ENCODE measurements at regions not wholly inside any gene's neighbourhood (a gene's known extent, or its start where the extent isn't known, plus 50 kb on each side); places are given as distances from the start of the nearest gene placed in this dataset.

- H3K9me2 ChIP-seq (replicated peaks; ENCODE audit: insufficient read depth, low read length): no peaks in the 10 kb centered on the region
- no peaks in the 10 kb centered on the region for H3K9me3 ChIP-seq (ENCODE audit: low read length)
- H3K27me3 ChIP-seq (ENCODE audit: low read length): no peaks in the 10 kb centered on the region
- H3K27ac ChIP-seq (ENCODE audit: low read length): no peak overlapping the region
- no peaks in the 10 kb centered on the region for H3K79me2 ChIP-seq (ENCODE audit: low read length)
- H3K4me1 ChIP-seq (ENCODE audit: low read length): no peaks in the 10 kb centered on the region
- no peak overlapping the region for H3K4me3 ChIP-seq (ENCODE audit: low read length)
- H3K9ac ChIP-seq (ENCODE audit: low read length): no peak overlapping the region
- no peak overlapping the region for H2AFZ ChIP-seq (ENCODE audit: low read length)
- no peak for DNase-seq
- no peaks in the 10 kb centered on the region for H4K20me1 ChIP-seq (ENCODE audit: insufficient read depth, low read depth, low read length)
- H3K36me3 ChIP-seq (ENCODE audit: insufficient read depth, low read length): no peaks in the 10 kb centered on the region
- no peak overlapping the region for H3K4me2 ChIP-seq (ENCODE audit: low read depth, low read length, poor library complexity, severe bottlenecking)
Observed at GRCh38 chr12:82529101-82529500, 157.6 kb upstream of the TMTC2 start.

- Histone ChIP-seq H3K4me3 (ENCODE audit: low read length) (no peak overlapping the region), H3K79me2 (ENCODE audit: low read length) (no peaks in the 10 kb centered on the region), H3K27ac (ENCODE audit: low read length) (no peak overlapping the region), H3K9ac (ENCODE audit: low read length) (no peak overlapping the region), H3K4me2 (ENCODE audit: low read depth, low read length, poor library complexity, severe bottlenecking) (no peak overlapping the region), H2AFZ (ENCODE audit: low read length) (no peak overlapping the region), H3K27me3 (ENCODE audit: low read length) (no peaks in the 10 kb centered on the region), H3K9me3 (ENCODE audit: low read length) (no peaks in the 10 kb centered on the region), H3K9me2 (replicated peaks; ENCODE audit: insufficient read depth, low read length) (no peaks in the 10 kb centered on the region), H3K4me1 (ENCODE audit: low read length) (no peaks in the 10 kb centered on the region), H4K20me1 (ENCODE audit: insufficient read depth, low read depth, low read length) (no peaks in the 10 kb centered on the region), H3K36me3 (ENCODE audit: insufficient read depth, low read length) (no peaks in the 10 kb centered on the region)
- DNase-seq: no peak
Observed at GRCh38 chr12:82529954-82530353, 156.8 kb upstream of the TMTC2 start.

- H3K79me2 ChIP-seq (ENCODE audit: low read length): no peaks in the 10 kb centered on the region
- no peak overlapping the region for H3K4me2 ChIP-seq (ENCODE audit: low read depth, low read length, poor library complexity, severe bottlenecking)
- no peak overlapping the region for H2AFZ ChIP-seq (ENCODE audit: low read length)
- no peaks in the 10 kb centered on the region for H3K4me1 ChIP-seq (ENCODE audit: low read length)
- H3K9me2 ChIP-seq (replicated peaks; ENCODE audit: insufficient read depth, low read length): no peaks in the 10 kb centered on the region
- H3K9ac ChIP-seq (ENCODE audit: low read length): no peak overlapping the region
- H3K36me3 ChIP-seq (ENCODE audit: insufficient read depth, low read length): no peaks in the 10 kb centered on the region
- H3K27ac ChIP-seq (ENCODE audit: low read length): no peak overlapping the region
- no peak overlapping the region for H3K4me3 ChIP-seq (ENCODE audit: low read length)
- H3K27me3 ChIP-seq (ENCODE audit: low read length): no peaks in the 10 kb centered on the region
- no peaks in the 10 kb centered on the region for H4K20me1 ChIP-seq (ENCODE audit: insufficient read depth, low read depth, low read length)
- no peak for DNase-seq
- no peaks in the 10 kb centered on the region for H3K9me3 ChIP-seq (ENCODE audit: low read length)
Observed at GRCh38 chr12:82530394-82530793, 156.3 kb upstream of the TMTC2 start.

- H3K27ac ChIP-seq (ENCODE audit: low read length): no peak overlapping the region
- no peaks in the 10 kb centered on the region for H3K79me2 ChIP-seq (ENCODE audit: low read length)
- H3K4me1 ChIP-seq (ENCODE audit: low read length): no peaks in the 10 kb centered on the region
- H3K27me3 ChIP-seq (ENCODE audit: low read length): no peaks in the 10 kb centered on the region
- no peak overlapping the region for H3K9ac ChIP-seq (ENCODE audit: low read length)
- no peaks in the 10 kb centered on the region for H4K20me1 ChIP-seq (ENCODE audit: insufficient read depth, low read depth, low read length)
- no peak overlapping the region for H3K4me3 ChIP-seq (ENCODE audit: low read length)
- DNase-seq: no peak
- H3K9me3 ChIP-seq (ENCODE audit: low read length): no peaks in the 10 kb centered on the region
- H2AFZ ChIP-seq (ENCODE audit: low read length): no peak overlapping the region
- no peak overlapping the region for H3K4me2 ChIP-seq (ENCODE audit: low read depth, low read length, poor library complexity, severe bottlenecking)
- no peaks in the 10 kb centered on the region for H3K36me3 ChIP-seq (ENCODE audit: insufficient read depth, low read length)
- H3K9me2 ChIP-seq (replicated peaks; ENCODE audit: insufficient read depth, low read length): no peaks in the 10 kb centered on the region
Observed at GRCh38 chr12:82533341-82533740, 153.4 kb upstream of the TMTC2 start.

GRCh38 chr12:82537436-82537835 lies 149.3 kb upstream of the TMTC2 start:
- Histone ChIP-seq H3K4me1 (ENCODE audit: low read length) (no peaks in the 10 kb centered on the region), H4K20me1 (ENCODE audit: insufficient read depth, low read depth, low read length) (no peaks in the 10 kb centered on the region), H3K9me3 (ENCODE audit: low read length) (no peaks in the 10 kb centered on the region)

GRCh38 chr12:82554529-82554928 lies 132.2 kb upstream of the TMTC2 start:
- no peaks in the 10 kb centered on the region for H4K20me1 ChIP-seq (ENCODE audit: insufficient read depth, low read depth, low read length)
- no peaks in the 10 kb centered on the region for H3K79me2 ChIP-seq (ENCODE audit: low read length)
- no peak overlapping the region for H3K27ac ChIP-seq (ENCODE audit: low read length)
- H3K4me1 ChIP-seq (ENCODE audit: low read length): no peaks in the 10 kb centered on the region
- H3K9me2 ChIP-seq (replicated peaks; ENCODE audit: insufficient read depth, low read length): no peaks in the 10 kb centered on the region; the same call in 1 of the 2 replicates
- H3K36me3 ChIP-seq (ENCODE audit: insufficient read depth, low read length): no peaks in the 10 kb centered on the region
- no peak overlapping the region for H3K9ac ChIP-seq (ENCODE audit: low read length)
- H2AFZ ChIP-seq (ENCODE audit: low read length): no peak overlapping the region
- no peak overlapping the region for H3K4me3 ChIP-seq (ENCODE audit: low read length)
- no peak for DNase-seq
- H3K4me2 ChIP-seq (ENCODE audit: low read depth, low read length, poor library complexity, severe bottlenecking): no peak overlapping the region
- H3K27me3 ChIP-seq (ENCODE audit: low read length): no peaks in the 10 kb centered on the region
- no peaks in the 10 kb centered on the region for H3K9me3 ChIP-seq (ENCODE audit: low read length)

More at GRCh38 chr12:82537436-82537835, 149.3 kb upstream of the TMTC2 start:
- no peaks in the 10 kb centered on the region for H3K36me3 ChIP-seq (ENCODE audit: insufficient read depth, low read length)
- H3K9me2 ChIP-seq (replicated peaks; ENCODE audit: insufficient read depth, low read length): no peaks in the 10 kb centered on the region
- no peak for DNase-seq
- H3K79me2 ChIP-seq (ENCODE audit: low read length): no peaks in the 10 kb centered on the region
- no peak overlapping the region for H3K4me3 ChIP-seq (ENCODE audit: low read length)
- H3K4me2 ChIP-seq (ENCODE audit: low read depth, low read length, poor library complexity, severe bottlenecking): no peak overlapping the region
- H3K9ac ChIP-seq (ENCODE audit: low read length): no peak overlapping the region
- no peaks in the 10 kb centered on the region for H3K27me3 ChIP-seq (ENCODE audit: low read length)
- no peak overlapping the region for H3K27ac ChIP-seq (ENCODE audit: low read length)
- H2AFZ ChIP-seq (ENCODE audit: low read length): no peak overlapping the region

GRCh38 chr12:82555699-82556098 lies 131.0 kb upstream of the TMTC2 start:
- Histone ChIP-seq H3K79me2 (ENCODE audit: low read length) (no peaks in the 10 kb centered on the region), H3K27me3 (ENCODE audit: low read length) (no peaks in the 10 kb centered on the region), H3K9me2 (replicated peaks; ENCODE audit: insufficient read depth, low read length) (no peaks in the 10 kb centered on the region; the same call in 1 of the 2 replicates), H3K36me3 (ENCODE audit: insufficient read depth, low read length) (no peaks in the 10 kb centered on the region), H3K4me3 (ENCODE audit: low read length) (no peak overlapping the region), H3K9ac (ENCODE audit: low read length) (no peak overlapping the region), H3K9me3 (ENCODE audit: low read length) (no peaks in the 10 kb centered on the region), H3K4me2 (ENCODE audit: low read depth, low read length, poor library complexity, severe bottlenecking) (no peak overlapping the region), H4K20me1 (ENCODE audit: insufficient read depth, low read depth, low read length) (no peaks in the 10 kb centered on the region), H3K27ac (ENCODE audit: low read length) (no peak overlapping the region), H2AFZ (ENCODE audit: low read length) (no peak overlapping the region), H3K4me1 (ENCODE audit: low read length) (no peaks in the 10 kb centered on the region)
- DNase-seq: no peak

GRCh38 chr12:82565966-82566365 lies 120.7 kb upstream of the TMTC2 start:
- H2AFZ ChIP-seq (ENCODE audit: low read length): no peak overlapping the region
- no peaks in the 10 kb centered on the region for H3K27me3 ChIP-seq (ENCODE audit: low read length)
- no peak overlapping the region for H3K4me2 ChIP-seq (ENCODE audit: low read depth, low read length, poor library complexity, severe bottlenecking)
- H3K9me3 ChIP-seq (ENCODE audit: low read length): no peaks in the 10 kb centered on the region
- no peaks in the 10 kb centered on the region for H3K4me1 ChIP-seq (ENCODE audit: low read length)
- no peaks in the 10 kb centered on the region for H3K36me3 ChIP-seq (ENCODE audit: insufficient read depth, low read length)
- no peak overlapping the region for H3K4me3 ChIP-seq (ENCODE audit: low read length)
- H3K9ac ChIP-seq (ENCODE audit: low read length): no peak overlapping the region
- no peaks in the 10 kb centered on the region for H3K9me2 ChIP-seq (replicated peaks; ENCODE audit: insufficient read depth, low read length)
- no peaks in the 10 kb centered on the region for H4K20me1 ChIP-seq (ENCODE audit: insufficient read depth, low read depth, low read length)
- DNase-seq: no peak
- no peaks in the 10 kb centered on the region for H3K79me2 ChIP-seq (ENCODE audit: low read length)
- H3K27ac ChIP-seq (ENCODE audit: low read length): no peak overlapping the region

- H4K20me1 ChIP-seq (ENCODE audit: insufficient read depth, low read depth, low read length): no peaks in the 10 kb centered on the region
Observed at GRCh38 chr12:82567688-82568087, 119.0 kb upstream of the TMTC2 start.

More at GRCh38 chr12:82567688-82568087, 119.0 kb upstream of the TMTC2 start:
- Histone ChIP-seq H3K4me1 (ENCODE audit: low read length) (no peaks in the 10 kb centered on the region), H3K79me2 (ENCODE audit: low read length) (no peaks in the 10 kb centered on the region), H2AFZ (ENCODE audit: low read length) (no peak overlapping the region), H3K9me3 (ENCODE audit: low read length) (no peaks in the 10 kb centered on the region), H3K4me2 (ENCODE audit: low read depth, low read length, poor library complexity, severe bottlenecking) (no peak overlapping the region), H3K9me2 (replicated peaks; ENCODE audit: insufficient read depth, low read length) (no peaks in the 10 kb centered on the region), H3K36me3 (ENCODE audit: insufficient read depth, low read length) (no peaks in the 10 kb centered on the region), H3K27ac (ENCODE audit: low read length) (no peak overlapping the region), H3K9ac (ENCODE audit: low read length) (no peak overlapping the region), H3K27me3 (ENCODE audit: low read length) (no peaks in the 10 kb centered on the region), H3K4me3 (ENCODE audit: low read length) (no peak overlapping the region)
- no peak for DNase-seq
